Epithelial cell of esophagus (primary cell): ENCODE measurements at regions not wholly inside any gene's neighbourhood (a gene's known extent, or its start where the extent isn't known, plus 50 kb on each side); places are given as distances from the start of the nearest gene placed in this dataset.

Source experiments
- DNase-seq: peaks from one replicate; pipeline ENCODE4 v3.0.0; 2010; ENCODE audit warnings: low read depth
- H3K4me3 ChIP-seq: 2 replicates; pipeline ENCODE4 v1.5.1; 2011; ENCODE audit warnings: mild to moderate bottlenecking, low read length, control low read depth
- CTCF ChIP-seq: IDR thresholded peaks from 2 replicates; pipeline ENCODE4 v1.5.1; 2011; ENCODE audit warnings: low read depth, mild to moderate bottlenecking, low read length, control low read depth, inconsistent platforms; ENCODE audit not compliant: insufficient read depth; ENCODE audit errors: missing control alignments

GRCh38 chr1:223445402-223445801 is 52.2 kb downstream of the CCDC185 start:
- no peak for DNase-seq
- no peak overlapping the region for H3K4me3 ChIP-seq
- no peak for TF ChIP-seq CTCF

GRCh38 chr1:223453902-223454301 is 60.7 kb downstream of the CCDC185 start:
- H3K4me3 ChIP-seq, result no peak overlapping the region
- DNase-seq, result no peak
- no peak for TF ChIP-seq CTCF

GRCh38 chr1:223454959-223455358 is 61.7 kb downstream of the CCDC185 start:
- no peak for DNase-seq
- H3K4me3 ChIP-seq, result no peak overlapping the region
- no peak for TF ChIP-seq CTCF

- TF ChIP-seq CTCF, result no peak
- no peak overlapping the region for H3K4me3 ChIP-seq
- no peak for DNase-seq
Measured at GRCh38 chr1:223455470-223455869, 62.3 kb downstream of the CCDC185 start.

GRCh38 chr1:223456747-223457146 is 63.5 kb downstream of the CCDC185 start:
- TF ChIP-seq CTCF, result no peak
- DNase-seq, result peak; percentile 48
- H3K4me3 ChIP-seq, result no peak overlapping the region

GRCh38 chr1:223460566-223461189 is 67.5 kb downstream of the CCDC185 start:
- H3K4me3 ChIP-seq, result no peak overlapping the region
- no peak for TF ChIP-seq CTCF
- no peak for DNase-seq

- no peak overlapping the region for H3K4me3 ChIP-seq
- TF ChIP-seq CTCF, result no peak
- DNase-seq, result no peak
Measured at GRCh38 chr1:223462047-223462630, 68.9 kb downstream of the CCDC185 start.
